Fibroblast of pulmonary artery (primary cell): ENCODE measurements at regions not wholly inside any gene's neighbourhood (a gene's known extent, or its start where the extent isn't known, plus 50 kb on each side); places are given as distances from the start of the nearest gene placed in this dataset.

Source experiments
- DNase-seq: peaks from one replicate; pipeline ENCODE4 v3.0.0-alpha.2; 2010; ENCODE audit warnings: low read depth
- H3K4me3 ChIP-seq: replicated peaks from 2 replicates; pipeline ENCODE4 v1.5.1; 2011; ENCODE audit warnings: low read depth, mild to moderate bottlenecking, control low read depth, low read length, moderate library complexity
- CTCF ChIP-seq: IDR thresholded peaks from 2 replicates; pipeline ENCODE4 v1.5.1; 2011; ENCODE audit warnings: mild to moderate bottlenecking, control low read depth, low read length, inconsistent platforms; ENCODE audit errors: missing control alignments

- no peak for TF ChIP-seq CTCF
- DNase-seq, result no peak
- H3K4me3 ChIP-seq, result no peak overlapping the region
Observed at GRCh38 chr16:58820411-58820810, 86.3 kb upstream of the GOT2 start.

GRCh38 chr16:58815181-58815888 lies 81.2 kb upstream of the GOT2 start:
- no peak for DNase-seq
- no peak for TF ChIP-seq CTCF
- H3K4me3 ChIP-seq, result no peak overlapping the region

- peak; percentile 53 for DNase-seq
- H3K4me3 ChIP-seq, result peak overlapping the region; percentile 18
- TF ChIP-seq CTCF, result peak; percentile 93
Observed at GRCh38 chr16:58814348-58814801, 80.3 kb upstream of the GOT2 start.

GRCh38 chr16:58809213-58809612 lies 75.1 kb upstream of the GOT2 start:
- no peak overlapping the region for H3K4me3 ChIP-seq
- no peak for DNase-seq
- no peak for TF ChIP-seq CTCF

- DNase-seq, result no peak
- TF ChIP-seq CTCF, result no peak
- no peak overlapping the region for H3K4me3 ChIP-seq
Observed at GRCh38 chr16:58807276-58807675, 73.2 kb upstream of the GOT2 start.

- TF ChIP-seq CTCF, result no peak
- no peak for DNase-seq
- no peak overlapping the region for H3K4me3 ChIP-seq
Observed at GRCh38 chr16:58801838-58802237, 67.7 kb upstream of the GOT2 start.
